Liver (tissue), 3 donors: ENCODE measurements at regions not wholly inside any gene's neighbourhood (a gene's known extent, or its start where the extent isn't known, plus 50 kb on each side); places are given as distances from the start of the nearest gene placed in this dataset.

ENCODE experiments used
- GABPA ChIP-seq, 2 donors: IDR thresholded peaks in 1 of 2; conservative IDR thresholded peaks in 1 of 2; 2 replicates each; pipeline ENCODE4 v1.6.1; 2016; ENCODE audit warnings: antibody characterized with exemption in 2 of 2, mild to moderate bottlenecking in 1 of 2, moderate library complexity in 1 of 2
- HNF4G ChIP-seq: IDR thresholded peaks from 2 replicates; pipeline ENCODE4 v1.6.1; 2016; ENCODE audit warnings: antibody characterized with exemption
- RXRA ChIP-seq, 2 donors: IDR thresholded peaks; 2 replicates each; pipeline ENCODE4 v1.6.1; 2017 to 2018; ENCODE audit warnings: antibody characterized with exemption in 2 of 2, mild to moderate bottlenecking in 1 of 2
- TF ChIP-seq, protein P1 (sequence below): fragments of 150-350 bp; IDR thresholded peaks from 2 replicates; pipeline ENCODE4 v1.5.1; 2017; ENCODE audit warnings: improper control_type of control experiment, low read depth, low read length; ENCODE audit not compliant: missing input control
- TF ChIP-seq, protein P2 (sequence below): IDR thresholded peaks from 2 replicates; pipeline ENCODE4 v1.6.1; 2016; ENCODE audit warnings: antibody characterized with exemption, mild to moderate bottlenecking
- TF ChIP-seq, protein P3 (sequence below): IDR thresholded peaks from 2 replicates; pipeline ENCODE4 v1.6.1; 2016; ENCODE audit warnings: antibody characterized with exemption
- donor health status: healthy.
- donor health status: healthy.

DNA sequence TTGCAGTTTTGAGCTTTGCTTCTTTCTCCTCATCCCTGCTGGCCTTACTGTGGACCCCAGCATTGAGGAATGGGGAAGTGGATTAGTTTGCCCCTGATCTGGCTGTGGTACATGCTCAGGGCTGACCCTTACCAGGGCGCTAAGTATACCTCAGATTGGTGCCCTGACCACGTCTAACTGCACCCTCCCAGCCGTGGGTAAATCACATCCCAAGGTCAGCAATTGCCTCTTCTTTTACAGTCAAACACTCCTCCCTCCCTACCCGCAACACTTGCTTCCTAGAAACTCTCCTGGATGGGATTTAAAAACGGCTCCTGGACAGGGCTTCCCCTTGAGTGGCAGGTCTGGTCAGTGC lies 437.9 kb downstream of the NR2F2 start:
- TF ChIP-seq, protein P1, sequence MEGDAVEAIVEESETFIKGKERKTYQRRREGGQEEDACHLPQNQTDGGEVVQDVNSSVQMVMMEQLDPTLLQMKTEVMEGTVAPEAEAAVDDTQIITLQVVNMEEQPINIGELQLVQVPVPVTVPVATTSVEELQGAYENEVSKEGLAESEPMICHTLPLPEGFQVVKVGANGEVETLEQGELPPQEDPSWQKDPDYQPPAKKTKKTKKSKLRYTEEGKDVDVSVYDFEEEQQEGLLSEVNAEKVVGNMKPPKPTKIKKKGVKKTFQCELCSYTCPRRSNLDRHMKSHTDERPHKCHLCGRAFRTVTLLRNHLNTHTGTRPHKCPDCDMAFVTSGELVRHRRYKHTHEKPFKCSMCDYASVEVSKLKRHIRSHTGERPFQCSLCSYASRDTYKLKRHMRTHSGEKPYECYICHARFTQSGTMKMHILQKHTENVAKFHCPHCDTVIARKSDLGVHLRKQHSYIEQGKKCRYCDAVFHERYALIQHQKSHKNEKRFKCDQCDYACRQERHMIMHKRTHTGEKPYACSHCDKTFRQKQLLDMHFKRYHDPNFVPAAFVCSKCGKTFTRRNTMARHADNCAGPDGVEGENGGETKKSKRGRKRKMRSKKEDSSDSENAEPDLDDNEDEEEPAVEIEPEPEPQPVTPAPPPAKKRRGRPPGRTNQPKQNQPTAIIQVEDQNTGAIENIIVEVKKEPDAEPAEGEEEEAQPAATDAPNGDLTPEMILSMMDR, result no peak
- TF ChIP-seq, protein P2, sequence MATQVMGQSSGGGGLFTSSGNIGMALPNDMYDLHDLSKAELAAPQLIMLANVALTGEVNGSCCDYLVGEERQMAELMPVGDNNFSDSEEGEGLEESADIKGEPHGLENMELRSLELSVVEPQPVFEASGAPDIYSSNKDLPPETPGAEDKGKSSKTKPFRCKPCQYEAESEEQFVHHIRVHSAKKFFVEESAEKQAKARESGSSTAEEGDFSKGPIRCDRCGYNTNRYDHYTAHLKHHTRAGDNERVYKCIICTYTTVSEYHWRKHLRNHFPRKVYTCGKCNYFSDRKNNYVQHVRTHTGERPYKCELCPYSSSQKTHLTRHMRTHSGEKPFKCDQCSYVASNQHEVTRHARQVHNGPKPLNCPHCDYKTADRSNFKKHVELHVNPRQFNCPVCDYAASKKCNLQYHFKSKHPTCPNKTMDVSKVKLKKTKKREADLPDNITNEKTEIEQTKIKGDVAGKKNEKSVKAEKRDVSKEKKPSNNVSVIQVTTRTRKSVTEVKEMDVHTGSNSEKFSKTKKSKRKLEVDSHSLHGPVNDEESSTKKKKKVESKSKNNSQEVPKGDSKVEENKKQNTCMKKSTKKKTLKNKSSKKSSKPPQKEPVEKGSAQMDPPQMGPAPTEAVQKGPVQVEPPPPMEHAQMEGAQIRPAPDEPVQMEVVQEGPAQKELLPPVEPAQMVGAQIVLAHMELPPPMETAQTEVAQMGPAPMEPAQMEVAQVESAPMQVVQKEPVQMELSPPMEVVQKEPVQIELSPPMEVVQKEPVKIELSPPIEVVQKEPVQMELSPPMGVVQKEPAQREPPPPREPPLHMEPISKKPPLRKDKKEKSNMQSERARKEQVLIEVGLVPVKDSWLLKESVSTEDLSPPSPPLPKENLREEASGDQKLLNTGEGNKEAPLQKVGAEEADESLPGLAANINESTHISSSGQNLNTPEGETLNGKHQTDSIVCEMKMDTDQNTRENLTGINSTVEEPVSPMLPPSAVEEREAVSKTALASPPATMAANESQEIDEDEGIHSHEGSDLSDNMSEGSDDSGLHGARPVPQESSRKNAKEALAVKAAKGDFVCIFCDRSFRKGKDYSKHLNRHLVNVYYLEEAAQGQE, result no peak
- TF ChIP-seq, protein P3, sequence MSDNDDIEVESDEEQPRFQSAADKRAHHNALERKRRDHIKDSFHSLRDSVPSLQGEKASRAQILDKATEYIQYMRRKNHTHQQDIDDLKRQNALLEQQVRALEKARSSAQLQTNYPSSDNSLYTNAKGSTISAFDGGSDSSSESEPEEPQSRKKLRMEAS, result no peak
- TF ChIP-seq RXRA (IDR thresholded peaks at IDR 0.05) (no peak), HNF4G (no peak), GABPA (IDR thresholded peaks at IDR 0.05 in 1 of 2, conservative IDR thresholded peaks at IDR 0.05 in 1 of 2) (no peak)
